HG02763 (cell line): ENCODE measurements at regions not wholly inside any gene's neighbourhood (a gene's known extent, or its start where the extent isn't known, plus 50 kb on each side); places are given as distances from the start of the nearest gene placed in this dataset.

Source experiments
- ATAC-seq: cut with Tn5 transposase; IDR thresholded peaks from one replicate; pipeline ENCODE4 v1.9.1; 2021; ENCODE audit warnings: mild to moderate bottlenecking, moderate library complexity; ENCODE audit not compliant: unreplicated experiment

GRCh38 chr1:214823311-214824117 is 220.5 kb downstream of the CENPF start:
- ATAC-seq = no peak

GRCh38 chr1:214824763-214825162 is 221.8 kb downstream of the CENPF start:
- no peak for ATAC-seq

- no peak for ATAC-seq
Observed at GRCh38 chr1:214826619-214827018, 223.6 kb downstream of the CENPF start.

GRCh38 chr1:214827883-214828282 is 224.9 kb downstream of the CENPF start:
- ATAC-seq = no peak

GRCh38 chr1:214830941-214831340 is 227.9 kb downstream of the CENPF start:
- no peak for ATAC-seq

- no peak for ATAC-seq
Observed at GRCh38 chr1:214831956-214832355, 229.0 kb downstream of the CENPF start.

- ATAC-seq = no peak
Observed at GRCh38 chr1:214833178-214833756, 230.3 kb downstream of the CENPF start.

- ATAC-seq = no peak
Observed at GRCh38 chr1:214837376-214837775, 234.4 kb downstream of the CENPF start.

GRCh38 chr1:214838351-214838750 is 235.4 kb downstream of the CENPF start:
- no peak for ATAC-seq

GRCh38 chr1:214840356-214840755 is 237.4 kb downstream of the CENPF start:
- no peak for ATAC-seq

- no peak for ATAC-seq
Observed at GRCh38 chr1:214842856-214843255, 239.7 kb upstream of the KCNK2 start.

- no peak for ATAC-seq
Observed at GRCh38 chr1:214843281-214843680, 239.3 kb upstream of the KCNK2 start.

- no peak for ATAC-seq
Observed at GRCh38 chr1:214844319-214844718, 238.2 kb upstream of the KCNK2 start.

- no peak for ATAC-seq
Observed at GRCh38 chr1:214846276-214846675, 236.3 kb upstream of the KCNK2 start.

- no peak for ATAC-seq
Observed at GRCh38 chr1:214847071-214847810, 235.3 kb upstream of the KCNK2 start.

GRCh38 chr1:214848101-214848500 is 234.4 kb upstream of the KCNK2 start:
- ATAC-seq = no peak

- no peak for ATAC-seq
Observed at GRCh38 chr1:214850432-214851050, 232.0 kb upstream of the KCNK2 start.

GRCh38 chr1:214853340-214853739 is 229.2 kb upstream of the KCNK2 start:
- no peak for ATAC-seq

GRCh38 chr1:214854126-214854875 is 228.2 kb upstream of the KCNK2 start:
- ATAC-seq = no peak

GRCh38 chr1:214856843-214857242 is 225.7 kb upstream of the KCNK2 start:
- ATAC-seq = no peak

- no peak for ATAC-seq
Observed at GRCh38 chr1:214857716-214858115, 224.8 kb upstream of the KCNK2 start.
